ENCODE measurements at regions not wholly inside any gene's neighbourhood (a gene's known extent, or its start where the extent isn't known, plus 50 kb on each side); places are given as distances from the start of the nearest gene placed in this dataset.

- TF ChIP-seq CTCF (IDR thresholded peaks at IDR 0.05) (no peak), POLR2A (IDR thresholded peaks at IDR 0.05) (no peak)
Measured at GRCh38 chr12:24287963-24288362, 338.5 kb upstream of the SOX5 start.
